Neuronal stem cell (in vitro differentiated cells): ENCODE measurements at regions not wholly inside any gene's neighbourhood (a gene's known extent, or its start where the extent isn't known, plus 50 kb on each side); places are given as distances from the start of the nearest gene placed in this dataset.

Source experiments
- DNase-seq: peaks from one replicate; pipeline ENCODE4 v3.0.0-alpha.2; 2013; ENCODE audit warnings: low spot score
- H2AFZ ChIP-seq: one replicate; pipeline ENCODE4 v1.6.1; 2013; ENCODE audit warnings: mild to moderate bottlenecking, low read length, inconsistent platforms
- H2AK5ac ChIP-seq: 2 replicates; pipeline ENCODE4 v1.6.1; 2013; ENCODE audit warnings: low read depth, mild to moderate bottlenecking, inconsistent platforms, low read length, moderate library complexity, mixed read lengths
- H2BK120ac ChIP-seq: 2 replicates; pipeline ENCODE4 v1.6.1; 2013; ENCODE audit warnings: low read depth, mild to moderate bottlenecking, inconsistent platforms, low read length, moderate library complexity, mixed read lengths
- H2BK12ac ChIP-seq: one replicate; pipeline ENCODE4 v1.6.1; 2013; ENCODE audit warnings: low read length, inconsistent platforms
- H2BK15ac ChIP-seq: 2 replicates; pipeline ENCODE4 v1.6.1; 2013; ENCODE audit warnings: mild to moderate bottlenecking, low read length, inconsistent platforms, mixed read lengths
- H2BK5ac ChIP-seq: one replicate; pipeline ENCODE4 v1.6.1; 2013; ENCODE audit warnings: inconsistent platforms, mild to moderate bottlenecking, low read length, moderate library complexity
- H3K14ac ChIP-seq: one replicate; pipeline ENCODE4 v1.6.1; 2013; ENCODE audit warnings: low read length, inconsistent platforms
- H3K18ac ChIP-seq: 2 replicates; pipeline ENCODE4 v1.6.1; 2013; ENCODE audit warnings: low read length, inconsistent platforms
- H3K23ac ChIP-seq: 2 replicates; pipeline ENCODE4 v1.6.1; 2013; ENCODE audit warnings: low read depth, mild to moderate bottlenecking, mixed read lengths, low read length, inconsistent platforms; ENCODE audit not compliant: poor library complexity
- H3K27ac ChIP-seq: replicated peaks from 3 replicates; pipeline ENCODE4 v1.5.1; 2013; ENCODE audit warnings: low read length, inconsistent platforms
- H3K27me3 ChIP-seq, 3 experiments: 2 replicates each; pipeline ENCODE4 v1.6.1; 2013; ENCODE audit warnings: low read length in 3 of 3, mild to moderate bottlenecking in 2 of 3, inconsistent platforms in 1 of 3, low read depth in 1 of 3, mixed read lengths in 1 of 3, moderate library complexity in 1 of 3; ENCODE audit not compliant: control insufficient read depth in 3 of 3, insufficient read depth in 3 of 3
- H3K36me3 ChIP-seq, 2 donors: replicated peaks in 1 of 2; 2 replicates each; pipeline ENCODE4 v1.6.1; 2013; ENCODE audit warnings: low read length in 2 of 2; ENCODE audit not compliant: control insufficient read depth in 2 of 2, insufficient read depth in 2 of 2
- H3K4ac ChIP-seq: 2 replicates; pipeline ENCODE4 v1.6.1; 2013; ENCODE audit warnings: inconsistent platforms, mild to moderate bottlenecking, low read length, moderate library complexity
- H3K4me1 ChIP-seq, 2 donors: 1 replicate in 1 of 2; 2 replicates in 1 of 2; pipeline ENCODE4 v1.6.1; 2013; ENCODE audit warnings: low read length in 2 of 2, low read depth in 1 of 2; ENCODE audit not compliant: control insufficient read depth in 2 of 2, insufficient read depth in 1 of 2
- H3K4me2 ChIP-seq: one replicate; pipeline ENCODE4 v1.6.1; 2013; ENCODE audit warnings: mild to moderate bottlenecking, low read length, inconsistent platforms; ENCODE audit not compliant: insufficient read depth, poor library complexity, severe bottlenecking
- H3K4me3 ChIP-seq, 2 donors: 2 replicates each; pipeline ENCODE4 v1.5.1; 2013; ENCODE audit warnings: low read length in 2 of 2, mild to moderate bottlenecking in 2 of 2, inconsistent platforms in 1 of 2, moderate library complexity in 1 of 2
- H3K79me1 ChIP-seq: one replicate; pipeline ENCODE4 v1.6.1; 2013; ENCODE audit warnings: low read depth, mild to moderate bottlenecking, inconsistent platforms, low read length, moderate library complexity
- H3K9ac ChIP-seq: one replicate; pipeline ENCODE4 v1.6.1; 2013; ENCODE audit warnings: mild to moderate bottlenecking, low read depth, low read length, inconsistent platforms; ENCODE audit not compliant: poor library complexity
- H3K9me3 ChIP-seq, 2 donors: replicated peaks in 1 of 2; 2 replicates each; pipeline versions ENCODE3 to v1.6.1; 2013; ENCODE audit warnings: low read length in 2 of 2, mild to moderate bottlenecking in 2 of 2, inconsistent platforms in 1 of 2, low read depth in 1 of 2, mixed read lengths in 1 of 2, moderate library complexity in 1 of 2; ENCODE audit not compliant: control insufficient read depth in 2 of 2, insufficient read depth in 1 of 2
- H4K8ac ChIP-seq: one replicate; pipeline ENCODE4 v1.6.1; 2013; ENCODE audit warnings: low read depth, mild to moderate bottlenecking, inconsistent platforms, low read length, moderate library complexity
- H4K91ac ChIP-seq: one replicate; pipeline ENCODE4 v1.6.1; 2013; ENCODE audit warnings: low read length, low read depth, mild to moderate bottlenecking, inconsistent platforms; ENCODE audit not compliant: poor library complexity
- WGBS, 2 donors: extraction: QIAGEN DNeasy Blood & Tissue Kit; methylation state at CpG; one replicate each; pipeline ENCODE4 v1.1.7; 2013; ENCODE audit warnings: missing lambda C conversion rate in 2 of 2, mixed read lengths in 1 of 2; ENCODE audit not compliant: insufficient read length in 2 of 2, insufficient replicate concordance in 1 of 2; ENCODE audit errors: extremely low coverage in 2 of 2; 5-methylcytosine and 5-hydroxymethylcytosine counted together

- Histone ChIP-seq H3K27ac (peak overlapping the region; percentile 31), H3K27me3 (no peaks in the 10 kb centered on the region), H3K4me2 (no peak overlapping the region), H2AFZ (peak overlapping the region; percentile 49), H4K91ac (no peak overlapping the region), H3K14ac (no peak overlapping the region), H2BK12ac (no peak overlapping the region), H2BK15ac (no peak overlapping the region), H3K18ac (no peak overlapping the region), H3K4me3 (no peak overlapping the region), H3K4ac (no peak overlapping the region), H2BK120ac (no peak overlapping the region), H2AK5ac (no peak overlapping the region), H3K36me3 (no peaks in the 10 kb centered on the region), H2BK5ac (no peak overlapping the region), H3K79me1 (no peaks in the 10 kb centered on the region), H3K9ac (no peak overlapping the region), H3K9me3 (no peaks in the 10 kb centered on the region), H3K4me1 (peaks cover 13 to 15% of the 10 kb centered on the region in 2 donors), H3K23ac (no peak overlapping the region), H4K8ac (no peak overlapping the region)
- no CpG with 5 or more reads among the region's 4 CpGs for WGBS, 2 donors
- DNase-seq = no peak
These were observed 222.2 kb upstream of the TMEM161B start for GRCh38 chr5:88490874-88491273.

DNA sequence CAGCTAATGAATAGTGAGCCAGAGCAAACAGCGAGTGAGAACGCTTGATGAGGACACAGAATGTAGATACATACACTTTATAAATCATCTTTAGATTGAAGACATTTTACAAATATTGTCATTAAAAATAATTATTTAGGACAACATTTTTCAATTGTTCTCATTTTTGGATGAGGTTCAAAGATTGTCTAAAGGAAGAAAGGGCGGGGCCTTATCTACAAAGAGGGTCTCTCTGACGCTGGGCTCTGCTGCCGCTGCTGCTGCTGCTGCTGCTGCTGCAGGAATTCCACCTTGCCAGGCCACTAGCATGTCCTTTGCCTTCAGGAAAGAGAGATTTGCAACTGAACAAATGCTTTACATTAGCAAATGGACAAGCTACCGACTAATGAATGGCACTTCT, 220.7 kb upstream of the TMEM161B start:
- no CpG with 5 or more reads among the region's 6 CpGs for WGBS, 2 donors
- H2BK5ac ChIP-seq = no peak overlapping the region

GRCh38 chr5:88488561-88488960, 219.9 kb upstream of the TMEM161B start:
- no peaks in the 10 kb centered on the region for H3K27me3 ChIP-seq

More for the DNA sequence above, 220.7 kb upstream of the TMEM161B start:
- H3K4me2 ChIP-seq = no peak overlapping the region
- H4K91ac ChIP-seq = no peak overlapping the region
- H2BK12ac ChIP-seq = no peak overlapping the region
- H3K27me3 ChIP-seq = no peaks in the 10 kb centered on the region
- no peak overlapping the region for H2BK15ac ChIP-seq
- no peak overlapping the region for H4K8ac ChIP-seq
- H3K36me3 ChIP-seq = no peaks in the 10 kb centered on the region
- no peak overlapping the region for H3K14ac ChIP-seq
- peak overlapping the region; percentile 87 for H3K27ac ChIP-seq
- H2AK5ac ChIP-seq = no peak overlapping the region
- H3K4me3 ChIP-seq = no peak overlapping the region
- H3K79me1 ChIP-seq = no peaks in the 10 kb centered on the region
- H3K9me3 ChIP-seq = no peaks in the 10 kb centered on the region
- no peak overlapping the region for H3K18ac ChIP-seq
- no peak overlapping the region for H3K9ac ChIP-seq
- no peak overlapping the region for H3K4ac ChIP-seq
- H3K4me1 ChIP-seq = peaks cover 15 to 24% of the 10 kb centered on the region in 2 donors
- no peak overlapping the region for H3K23ac ChIP-seq
- no peak overlapping the region for H2BK120ac ChIP-seq
- no peak for DNase-seq
- H2AFZ ChIP-seq = no peak overlapping the region

DNA sequence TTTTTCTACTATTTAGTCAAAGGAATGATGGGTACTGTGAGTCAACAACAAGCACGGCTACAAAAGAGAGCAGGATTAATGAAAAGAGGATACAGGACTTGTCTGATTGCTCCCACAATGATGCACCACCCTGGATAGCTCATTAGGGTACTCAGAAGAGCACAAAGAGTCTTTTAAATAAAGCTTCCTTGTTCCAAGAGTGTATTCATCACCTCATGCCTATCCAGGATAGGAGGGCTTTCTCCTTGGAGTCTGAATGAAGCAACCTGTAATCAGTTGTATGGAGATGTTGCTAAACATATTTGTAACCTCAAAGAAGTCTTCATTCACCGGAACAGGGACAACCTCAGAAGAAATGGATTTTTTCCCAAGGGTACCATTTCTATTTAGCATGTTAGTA, 219.5 kb upstream of the TMEM161B start:
- Histone ChIP-seq H3K27ac (peak overlapping the region; percentile 87), H3K4me1 (peaks cover 17 to 35% of the 10 kb centered on the region in 2 donors), H3K4me2 (peak overlapping the region; percentile 28), H4K8ac (no peak overlapping the region), H4K91ac (no peak overlapping the region), H2BK12ac (no peak overlapping the region), H3K4ac (no peak overlapping the region), H3K14ac (no peak overlapping the region), H3K23ac (no peak overlapping the region), H2BK120ac (no peak overlapping the region), H3K79me1 (no peaks in the 10 kb centered on the region), H2BK5ac (no peak overlapping the region), H3K4me3 (no peak overlapping the region), H3K18ac (no peak overlapping the region), H2BK15ac (no peak overlapping the region), H2AFZ (peak overlapping the region; percentile 36), H2AK5ac (no peak overlapping the region), H3K36me3 (no peaks in the 10 kb centered on the region), H3K9me3 (no peaks in the 10 kb centered on the region), H3K9ac (no peak overlapping the region), H3K27me3 (no peaks in the 10 kb centered on the region)
- WGBS, 2 donors = no CpG with 5 or more reads among the region's 2 CpGs
- peak; percentile 47 for DNase-seq

More at GRCh38 chr5:88488561-88488960, 219.9 kb upstream of the TMEM161B start:
- H3K9me3 ChIP-seq = no peaks in the 10 kb centered on the region
- H3K4ac ChIP-seq = no peak overlapping the region
- H2AK5ac ChIP-seq = no peak overlapping the region
- H3K36me3 ChIP-seq = no peaks in the 10 kb centered on the region
- no peak overlapping the region for H3K9ac ChIP-seq
- H3K14ac ChIP-seq = no peak overlapping the region
- peaks cover 17 to 30% of the 10 kb centered on the region in 2 donors for H3K4me1 ChIP-seq
- no peak overlapping the region for H4K8ac ChIP-seq
- H3K79me1 ChIP-seq = no peaks in the 10 kb centered on the region
- H4K91ac ChIP-seq = no peak overlapping the region
- WGBS, 2 donors = no CpG with 5 or more reads among the region's 2 CpGs
- H3K18ac ChIP-seq = no peak overlapping the region
- H3K27ac ChIP-seq = peak overlapping the region; percentile 87
- H2BK5ac ChIP-seq = no peak overlapping the region
- no peak overlapping the region for H3K4me3 ChIP-seq
- peak overlapping the region; percentile 28 for H3K4me2 ChIP-seq
- no peak for DNase-seq
- H2BK15ac ChIP-seq = no peak overlapping the region
- H2AFZ ChIP-seq = peak overlapping the region; percentile 36
- no peak overlapping the region for H3K23ac ChIP-seq
- H2BK120ac ChIP-seq = no peak overlapping the region
- H2BK12ac ChIP-seq = no peak overlapping the region
